Hepatocyte (in vitro differentiated cells): ENCODE measurements at regions not wholly inside any gene's neighbourhood (a gene's known extent, or its start where the extent isn't known, plus 50 kb on each side); places are given as distances from the start of the nearest gene placed in this dataset.

ENCODE experiments used
- DNase-seq: peaks from one replicate; pipeline ENCODE4 v3.0.0-alpha.2; 2016; ENCODE audit warnings: low spot score
- H2AFZ ChIP-seq: fragments of 200-600 bp; sonication (generic); 2 replicates; pipeline ENCODE4 v1.6.0; 2016; ENCODE audit warnings: antibody characterized with exemption, mild to moderate bottlenecking
- H3K27ac ChIP-seq: fragments of 200-600 bp; sonication (generic); 2 replicates; pipeline ENCODE4 v1.5.1; 2016; ENCODE audit warnings: mild to moderate bottlenecking
- H3K27me3 ChIP-seq: fragments of 200-600 bp; sonication (generic); 2 replicates; pipeline ENCODE4 v1.6.1; 2016
- H3K36me3 ChIP-seq: fragments of 200-600 bp; sonication (generic); replicated peaks from 2 replicates; pipeline ENCODE4 v1.5.1; 2016; ENCODE audit warnings: low read depth; ENCODE audit not compliant: insufficient read depth
- H3K4me1 ChIP-seq: fragments of 200-600 bp; sonication (generic); 2 replicates; pipeline ENCODE4 v1.5.1; 2016; ENCODE audit warnings: mild to moderate bottlenecking, moderate library complexity; ENCODE audit not compliant: insufficient read depth
- H3K4me2 ChIP-seq: fragments of 200-600 bp; sonication (generic); 2 replicates; pipeline ENCODE4 v1.6.0; 2016
- H3K4me3 ChIP-seq: fragments of 200-600 bp; sonication (generic); 2 replicates; pipeline ENCODE4 v1.5.1; 2016; ENCODE audit warnings: mild to moderate bottlenecking
- H3K79me2 ChIP-seq: fragments of 200-600 bp; sonication (generic); 2 replicates; pipeline ENCODE4 v1.6.0; 2017; ENCODE audit warnings: mild to moderate bottlenecking
- H3K9me2 ChIP-seq: fragments of 200-600 bp; sonication (generic); replicated peaks from 2 replicates; pipeline ENCODE4 v1.6.0; 2017; ENCODE audit warnings: mild to moderate bottlenecking; ENCODE audit not compliant: insufficient read depth
- H3K9me3 ChIP-seq: fragments of 200-600 bp; sonication (generic); 2 replicates; pipeline ENCODE4 v1.5.1; 2016; ENCODE audit warnings: low read depth, mild to moderate bottlenecking
- H4K20me1 ChIP-seq: fragments of 200-600 bp; sonication (generic); 2 replicates; pipeline ENCODE4 v1.6.0; 2016; ENCODE audit warnings: mild to moderate bottlenecking; ENCODE audit not compliant: insufficient read depth, poor library complexity, severe bottlenecking
- CTCF ChIP-seq: fragments of 200-600 bp; sonication (generic); IDR thresholded peaks from 2 replicates; pipeline ENCODE4 v1.5.1; 2016; ENCODE audit warnings: antibody characterized with exemption, mild to moderate bottlenecking; ENCODE audit not compliant: poor library complexity
- EZH2 ChIP-seq: fragments of 200-600 bp; sonication (generic); IDR thresholded peaks from 2 replicates; pipeline ENCODE4 v1.6.1; 2016; ENCODE audit warnings: antibody characterized with exemption, mild to moderate bottlenecking, borderline replicate concordance
- EZH2phosphoT487 ChIP-seq: fragments of 200-600 bp; sonication (generic); IDR thresholded peaks from one replicate; pipeline ENCODE4 v1.6.1; 2018; ENCODE audit warnings: antibody characterized with exemption, mild to moderate bottlenecking, low read depth, moderate library complexity; ENCODE audit not compliant: unreplicated experiment, severe bottlenecking
- WGBS: methylation state at CpG from one replicate; pipeline ENCODE4 v1.1.6; 2016; ENCODE audit warnings: low lambda C conversion rate; ENCODE audit errors: missing lambda C conversion rate; 5-methylcytosine and 5-hydroxymethylcytosine counted together

GRCh38 chr6:154649721-154650120, 83.5 kb upstream of the SCAF8 start:
- Histone ChIP-seq H3K79me2 (no peaks in the 10 kb centered on the region), H2AFZ (no peak overlapping the region), H3K4me1 (no peaks in the 10 kb centered on the region), H3K9me3 (no peaks in the 10 kb centered on the region), H3K27me3 (no peaks in the 10 kb centered on the region), H3K4me3 (no peak overlapping the region), H4K20me1 (no peaks in the 10 kb centered on the region), H3K9me2 (no peaks in the 10 kb centered on the region), H3K4me2 (no peak overlapping the region), H3K36me3 (no peaks in the 10 kb centered on the region), H3K27ac (peak overlapping the region; percentile 5)
- TF ChIP-seq EZH2 (no peak), CTCF (no peak), EZH2phosphoT487 (no peak)
- no peak for DNase-seq
- 78% methylated on average over 5 of the region's 5 CpGs for WGBS

GRCh38 chr6:154650351-154650750, 82.9 kb upstream of the SCAF8 start:
- no peaks in the 10 kb centered on the region for H3K27me3 ChIP-seq
- TF ChIP-seq CTCF (no peak), EZH2 (no peak), EZH2phosphoT487 (no peak)
- no peaks in the 10 kb centered on the region for H4K20me1 ChIP-seq
- WGBS: 71% methylated on average over 2 of the region's 2 CpGs
- no peak overlapping the region for H2AFZ ChIP-seq
- peak overlapping the region; percentile 5 for H3K27ac ChIP-seq
- no peaks in the 10 kb centered on the region for H3K9me2 ChIP-seq
- DNase-seq: no peak
- no peaks in the 10 kb centered on the region for H3K36me3 ChIP-seq
- no peak overlapping the region for H3K4me2 ChIP-seq
- H3K9me3 ChIP-seq: no peaks in the 10 kb centered on the region
- H3K4me1 ChIP-seq: no peaks in the 10 kb centered on the region
- no peak overlapping the region for H3K4me3 ChIP-seq
- no peaks in the 10 kb centered on the region for H3K79me2 ChIP-seq

GRCh38 chr6:154651656-154652055, 81.6 kb upstream of the SCAF8 start:
- Histone ChIP-seq H2AFZ (no peak overlapping the region), H3K4me3 (no peak overlapping the region), H3K4me1 (no peaks in the 10 kb centered on the region), H3K4me2 (no peak overlapping the region), H4K20me1 (no peaks in the 10 kb centered on the region), H3K79me2 (no peaks in the 10 kb centered on the region), H3K27ac (no peak overlapping the region), H3K9me2 (no peaks in the 10 kb centered on the region), H3K9me3 (no peaks in the 10 kb centered on the region), H3K36me3 (no peaks in the 10 kb centered on the region), H3K27me3 (no peaks in the 10 kb centered on the region)
- no peak for TF ChIP-seq CTCF
- no peak for TF ChIP-seq EZH2
- TF ChIP-seq EZH2phosphoT487: no peak
- no peak for DNase-seq
- WGBS: 91% methylated on average over 2 of the region's 2 CpGs

GRCh38 chr6:154653385-154653784, 79.8 kb upstream of the SCAF8 start:
- H3K4me3 ChIP-seq: no peak overlapping the region
- no peak overlapping the region for H2AFZ ChIP-seq
- H3K4me1 ChIP-seq: no peaks in the 10 kb centered on the region
- H3K27me3 ChIP-seq: no peaks in the 10 kb centered on the region
- TF ChIP-seq EZH2phosphoT487 (no peak), EZH2 (no peak), CTCF (no peak)
- no peaks in the 10 kb centered on the region for H3K9me3 ChIP-seq
- no peak for DNase-seq
- no peaks in the 10 kb centered on the region for H3K36me3 ChIP-seq
- peak overlapping the region; percentile 34 for H3K27ac ChIP-seq
- H3K4me2 ChIP-seq: peak overlapping the region; percentile 56
- no peaks in the 10 kb centered on the region for H3K9me2 ChIP-seq
- 39% methylated on average over 3 of the region's 3 CpGs for WGBS
- H4K20me1 ChIP-seq: no peaks in the 10 kb centered on the region
- H3K79me2 ChIP-seq: no peaks in the 10 kb centered on the region
